ENCODE measurements at regions not wholly inside any gene's neighbourhood (a gene's known extent, or its start where the extent isn't known, plus 50 kb on each side); places are given as distances from the start of the nearest gene placed in this dataset.

GRCh38 chr3:67118635-67119034 lies 120.5 kb downstream of the KBTBD8 start:
- Histone ChIP-seq H3K27me3 (replicated peaks in 1 of 2; ENCODE audit: control insufficient read depth in 2 of 2, extremely low read depth in 1 of 2, insufficient read depth in 2 of 2, low read length in 1 of 2) (no peaks in the 10 kb centered on the region), H3K27ac (ENCODE audit: low read length) (no peak overlapping the region), H3K4me3 (ENCODE audit: control insufficient read depth in 1 of 2, extremely low read depth in 1 of 2, low read length in 1 of 2) (no peak overlapping the region), H3K9me3 (no peaks in the 10 kb centered on the region), H3K36me3 (ENCODE audit: control insufficient read depth in 2 of 2, extremely low read depth in 1 of 2, insufficient read depth in 1 of 2, low read length in 1 of 2) (no peaks in the 10 kb centered on the region), H3K4me1 (ENCODE audit: control insufficient read depth in 1 of 2, extremely low read depth in 1 of 2, insufficient read depth in 2 of 2, low read length in 2 of 2) (no peaks in the 10 kb centered on the region)
- ATAC-seq (replicated peaks in 1 of 4) (no peak), DNase-seq (no peak)
- WGBS (ENCODE audit: insufficient coverage), result no CpG with 5 or more reads among the region's 3 CpGs
- CTCF ChIA-PET, result no interaction called here
- H3K27ac Mint-ChIP-seq, result no peak overlapping the region
- no peaks in the 10 kb centered on the region for H3K9me3 Mint-ChIP-seq
- H3K4me3 Mint-ChIP-seq, result no peak overlapping the region
- peaks cover 31 to 33% of the 10 kb centered on the region in 2 donors for H3K27me3 Mint-ChIP-seq
- no peaks in the 10 kb centered on the region for H3K36me3 Mint-ChIP-seq
- POLR2A ChIA-PET, result no interaction called here
- no peaks in the 10 kb centered on the region for H3K4me1 Mint-ChIP-seq

GRCh38 chr3:67123914-67124313 lies 125.8 kb downstream of the KBTBD8 start:
- Mint-ChIP-seq H3K27ac (no peak overlapping the region), H3K4me3 (no peak overlapping the region), H3K9me3 (peaks cover 0 to 5% (median 4%) of the 10 kb centered on the region in 3 donors), H3K27me3 (peaks cover 11 to 20% of the 10 kb centered on the region in 2 donors), H3K36me3 (no peaks in the 10 kb centered on the region), H3K4me1 (no peaks in the 10 kb centered on the region)
- WGBS (ENCODE audit: insufficient coverage), result 90% methylated on average over 4 of the region's 5 CpGs
- CTCF ChIA-PET, result interaction anchor here in 1 of 2 donors (0.6 to 1.3 kb wide), 2 partner anchors 10 to 71 kb away, joined by 3 to 6 read pairs; no protein-coding TSS in a partner anchor
- Histone ChIP-seq H3K27ac (ENCODE audit: low read length) (no peak overlapping the region), H3K27me3 (replicated peaks in 1 of 2; ENCODE audit: control insufficient read depth in 2 of 2, extremely low read depth in 1 of 2, insufficient read depth in 2 of 2, low read length in 1 of 2) (no peaks in the 10 kb centered on the region), H3K9me3 (peaks cover 2% of the 10 kb centered on the region), H3K4me3 (ENCODE audit: control insufficient read depth in 1 of 2, extremely low read depth in 1 of 2, low read length in 1 of 2) (no peak overlapping the region), H3K4me1 (ENCODE audit: control insufficient read depth in 1 of 2, extremely low read depth in 1 of 2, insufficient read depth in 2 of 2, low read length in 2 of 2) (no peaks in the 10 kb centered on the region), H3K36me3 (ENCODE audit: control insufficient read depth in 2 of 2, extremely low read depth in 1 of 2, insufficient read depth in 1 of 2, low read length in 1 of 2) (no peaks in the 10 kb centered on the region)
- DNase-seq, result no peak
- POLR2A ChIA-PET, result no interaction called here
- ATAC-seq (replicated peaks in 1 of 4), result no peak

GRCh38 chr3:67127254-67127653 lies 129.1 kb downstream of the KBTBD8 start:
- ChIA-PET CTCF (interaction anchor here in 1 of 2 donors (0.6 kb wide), 1 partner anchor 629 kb away, joined by 3 read pairs; no protein-coding TSS in a partner anchor), POLR2A (no interaction called here)
- Mint-ChIP-seq H3K27ac (no peak overlapping the region), H3K4me3 (no peak overlapping the region), H3K36me3 (no peaks in the 10 kb centered on the region), H3K9me3 (peaks cover 0 to 5% (median 4%) of the 10 kb centered on the region in 3 donors), H3K4me1 (no peaks in the 10 kb centered on the region), H3K27me3 (peaks cover 9 to 20% of the 10 kb centered on the region in 2 donors)
- Histone ChIP-seq H3K27me3 (replicated peaks in 1 of 2; ENCODE audit: control insufficient read depth in 2 of 2, extremely low read depth in 1 of 2, insufficient read depth in 2 of 2, low read length in 1 of 2) (no peaks in the 10 kb centered on the region), H3K27ac (ENCODE audit: low read length) (no peak overlapping the region), H3K4me1 (ENCODE audit: control insufficient read depth in 1 of 2, extremely low read depth in 1 of 2, insufficient read depth in 2 of 2, low read length in 2 of 2) (no peaks in the 10 kb centered on the region), H3K9me3 (peaks cover 2% of the 10 kb centered on the region), H3K36me3 (ENCODE audit: control insufficient read depth in 2 of 2, extremely low read depth in 1 of 2, insufficient read depth in 1 of 2, low read length in 1 of 2) (no peaks in the 10 kb centered on the region), H3K4me3 (ENCODE audit: control insufficient read depth in 1 of 2, extremely low read depth in 1 of 2, low read length in 1 of 2) (no peak overlapping the region)
- DNase-seq (no peak), ATAC-seq (replicated peaks in 1 of 4) (no peak)
- WGBS (ENCODE audit: insufficient coverage), result 67% methylated on average over 2 of the region's 3 CpGs

GRCh38 chr3:67142432-67142831 lies 144.3 kb downstream of the KBTBD8 start:
- Mint-ChIP-seq H3K36me3 (no peaks in the 10 kb centered on the region), H3K9me3 (peaks cover 10 to 34% (median 12%) of the 10 kb centered on the region in 3 donors)
- CTCF ChIA-PET, result interaction anchor here in 1 of 2 donors (0.7 kb wide), 1 partner anchor 1751 kb away, joined by 6 read pairs; no protein-coding TSS in a partner anchor

GRCh38 chr3:67145738-67146137 lies 147.6 kb downstream of the KBTBD8 start:
- Mint-ChIP-seq H3K27me3 (peaks cover 0 to 12% of the 10 kb centered on the region in 2 donors), H3K4me1 (no peaks in the 10 kb centered on the region), H3K9me3 (peaks cover 0 to 14% (median 7%) of the 10 kb centered on the region in 3 donors), H3K36me3 (no peaks in the 10 kb centered on the region), H3K4me3 (no peak overlapping the region), H3K27ac (no peak overlapping the region)
- Histone ChIP-seq H3K4me3 (ENCODE audit: control insufficient read depth in 1 of 2, extremely low read depth in 1 of 2, low read length in 1 of 2) (no peak overlapping the region), H3K4me1 (ENCODE audit: control insufficient read depth in 1 of 2, extremely low read depth in 1 of 2, insufficient read depth in 2 of 2, low read length in 2 of 2) (no peaks in the 10 kb centered on the region), H3K27ac (ENCODE audit: low read length) (no peak overlapping the region), H3K27me3 (replicated peaks in 1 of 2; ENCODE audit: control insufficient read depth in 2 of 2, extremely low read depth in 1 of 2, insufficient read depth in 2 of 2, low read length in 1 of 2) (peaks cover 0 to 7% of the 10 kb centered on the region in 2 experiments), H3K9me3 (no peaks in the 10 kb centered on the region), H3K36me3 (ENCODE audit: control insufficient read depth in 2 of 2, extremely low read depth in 1 of 2, insufficient read depth in 1 of 2, low read length in 1 of 2) (no peaks in the 10 kb centered on the region)
- POLR2A ChIA-PET, result no interaction called here
- no peak for DNase-seq
- no CpG with 5 or more reads among the region's 2 CpGs for WGBS (ENCODE audit: insufficient coverage)
- ATAC-seq (replicated peaks in 1 of 4), result no peak
- CTCF ChIA-PET, result no interaction called here

More at GRCh38 chr3:67142432-67142831, 144.3 kb downstream of the KBTBD8 start:
- Histone ChIP-seq H3K27ac (ENCODE audit: low read length) (no peak overlapping the region), H3K9me3 (no peaks in the 10 kb centered on the region), H3K36me3 (ENCODE audit: control insufficient read depth in 2 of 2, extremely low read depth in 1 of 2, insufficient read depth in 1 of 2, low read length in 1 of 2) (no peaks in the 10 kb centered on the region), H3K27me3 (replicated peaks in 1 of 2; ENCODE audit: control insufficient read depth in 2 of 2, extremely low read depth in 1 of 2, insufficient read depth in 2 of 2, low read length in 1 of 2) (peaks cover 0 to 7% of the 10 kb centered on the region in 2 experiments), H3K4me1 (ENCODE audit: control insufficient read depth in 1 of 2, extremely low read depth in 1 of 2, insufficient read depth in 2 of 2, low read length in 2 of 2) (no peaks in the 10 kb centered on the region), H3K4me3 (ENCODE audit: control insufficient read depth in 1 of 2, extremely low read depth in 1 of 2, low read length in 1 of 2) (no peak overlapping the region)
- peaks cover 0 to 12% of the 10 kb centered on the region in 2 donors for H3K27me3 Mint-ChIP-seq
- H3K4me3 Mint-ChIP-seq, result no peak overlapping the region
- H3K27ac Mint-ChIP-seq, result no peak overlapping the region
- 74% methylated on average over 4 of the region's 8 CpGs for WGBS (ENCODE audit: insufficient coverage)
- no peak for DNase-seq
- ATAC-seq (replicated peaks in 1 of 4), result no peak
- H3K4me1 Mint-ChIP-seq, result no peaks in the 10 kb centered on the region
- POLR2A ChIA-PET, result no interaction called here

GRCh38 chr3:67154429-67154828 lies 156.3 kb downstream of the KBTBD8 start:
- Mint-ChIP-seq H3K27ac (no peak overlapping the region), H3K27me3 (no peaks in the 10 kb centered on the region), H3K4me3 (no peak overlapping the region), H3K4me1 (no peaks in the 10 kb centered on the region), H3K9me3 (peaks cover 16 to 28% (median 19%) of the 10 kb centered on the region in 3 donors), H3K36me3 (no peaks in the 10 kb centered on the region)
- 87% methylated on average over 3 of the region's 8 CpGs for WGBS (ENCODE audit: insufficient coverage)
- no peaks in the 10 kb centered on the region for H3K4me1 ChIP-seq (ENCODE audit: control insufficient read depth in 1 of 2, extremely low read depth in 1 of 2, insufficient read depth in 2 of 2, low read length in 2 of 2)
- POLR2A ChIA-PET, result no interaction called here
- no peaks in the 10 kb centered on the region for H3K9me3 ChIP-seq
- no peaks in the 10 kb centered on the region for H3K36me3 ChIP-seq (ENCODE audit: control insufficient read depth in 2 of 2, extremely low read depth in 1 of 2, insufficient read depth in 1 of 2, low read length in 1 of 2)
- H3K27ac ChIP-seq (ENCODE audit: low read length), result no peak overlapping the region
- CTCF ChIA-PET, result no interaction called here
- DNase-seq (no peak), ATAC-seq (replicated peaks in 1 of 4) (no peak)
- H3K4me3 ChIP-seq (ENCODE audit: control insufficient read depth in 1 of 2, extremely low read depth in 1 of 2, low read length in 1 of 2), result no peak overlapping the region
- H3K27me3 ChIP-seq (replicated peaks in 1 of 2; ENCODE audit: control insufficient read depth in 2 of 2, extremely low read depth in 1 of 2, insufficient read depth in 2 of 2, low read length in 1 of 2), result no peaks in the 10 kb centered on the region

GRCh38 chr3:67167481-67167880 lies 169.4 kb downstream of the KBTBD8 start:
- Histone ChIP-seq H3K4me1 (ENCODE audit: control insufficient read depth in 1 of 2, extremely low read depth in 1 of 2, insufficient read depth in 2 of 2, low read length in 2 of 2) (no peaks in the 10 kb centered on the region), H3K27me3 (replicated peaks in 1 of 2; ENCODE audit: control insufficient read depth in 2 of 2, extremely low read depth in 1 of 2, insufficient read depth in 2 of 2, low read length in 1 of 2) (no peaks in the 10 kb centered on the region), H3K36me3 (ENCODE audit: control insufficient read depth in 2 of 2, extremely low read depth in 1 of 2, insufficient read depth in 1 of 2, low read length in 1 of 2) (no peaks in the 10 kb centered on the region), H3K9me3 (no peaks in the 10 kb centered on the region), H3K4me3 (ENCODE audit: control insufficient read depth in 1 of 2, extremely low read depth in 1 of 2, low read length in 1 of 2) (no peak overlapping the region), H3K27ac (ENCODE audit: low read length) (no peak overlapping the region)
- peaks cover 0 to 6% of the 10 kb centered on the region in 2 donors for H3K27me3 Mint-ChIP-seq
- no peaks in the 10 kb centered on the region for H3K4me1 Mint-ChIP-seq
- H3K4me3 Mint-ChIP-seq, result no peak overlapping the region
- DNase-seq (no peak), ATAC-seq (replicated peaks in 1 of 4) (no peak)
- H3K36me3 Mint-ChIP-seq, result no peaks in the 10 kb centered on the region
- POLR2A ChIA-PET, result no interaction called here
- no CpG with 5 or more reads among the region's 3 CpGs for WGBS (ENCODE audit: insufficient coverage)
- no peak overlapping the region for H3K27ac Mint-ChIP-seq
- peaks cover 0 to 6% (median 0%) of the 10 kb centered on the region in 3 donors for H3K9me3 Mint-ChIP-seq
- CTCF ChIA-PET, result no interaction called here

Data from T-cell (primary cell).